A673 (cell line): ENCODE measurements at regions not wholly inside any gene's neighbourhood (a gene's known extent, or its start where the extent isn't known, plus 50 kb on each side); places are given as distances from the start of the nearest gene placed in this dataset.

ENCODE experiments used
- BruUV-seq: library from RNA; stranded (reverse); fragments of 400-500 nt; replicated peaks from 2 replicates; lab custom pipeline; 2021; lab: Mats Ljungman, UMichigan
- CTCF ChIA-PET: fragments of 300-600 bp; sonication (Branson Sonifier 250); formaldehyde crosslinking; loops from one replicate; lab custom pipeline; 2022; ENCODE audit warnings: antibody characterized with exemption; lab: Charles Lee
- POLR2A ChIA-PET: fragments of 300-600 bp; sonication (Branson Sonifier 250); formaldehyde crosslinking; loops from one replicate; lab custom pipeline; 2022; ENCODE audit warnings: antibody characterized with exemption; ENCODE audit not compliant: low non-redundant PET; lab: Charles Lee
- DNase-seq: peaks from one replicate; pipeline ENCODE4 v3.0.0-alpha.2; 2015; ENCODE audit warnings: low spot score
- H3K27ac ChIP-seq: fragments of 200-600 bp; sonication (generic); 2 replicates; pipeline ENCODE4 v1.5.1; 2016; ENCODE audit warnings: mixed run types, low read depth, mild to moderate bottlenecking, mixed read lengths, antibody characterized with exemption, low read length; ENCODE audit not compliant: poor library complexity, severe bottlenecking
- H3K27me3 ChIP-seq: fragments of 200-600 bp; sonication (generic); replicated peaks from 2 replicates; pipeline ENCODE4 v1.6.1; 2017; ENCODE audit warnings: mixed run types, low read depth, mild to moderate bottlenecking, mixed read lengths, antibody characterized with exemption, low read length; ENCODE audit not compliant: insufficient read depth, poor library complexity
- H3K36me3 ChIP-seq: fragments of 200-600 bp; sonication (generic); 2 replicates; pipeline ENCODE4 v1.6.1; 2016; ENCODE audit warnings: mixed run types, mild to moderate bottlenecking, mixed read lengths, antibody characterized with exemption, low read length; ENCODE audit not compliant: insufficient read depth, poor library complexity, severe bottlenecking
- H3K4me1 ChIP-seq: fragments of 200-600 bp; sonication (generic); 2 replicates; pipeline ENCODE4 v1.6.1; 2017; ENCODE audit warnings: mixed run types, mild to moderate bottlenecking, mixed read lengths, antibody characterized with exemption, low read length; ENCODE audit not compliant: insufficient read depth, poor library complexity, severe bottlenecking
- H3K4me3 ChIP-seq: fragments of 200-600 bp; sonication (generic); 2 replicates; pipeline ENCODE4 v1.5.1; 2016; ENCODE audit warnings: low read depth, mixed run types, mild to moderate bottlenecking, mixed read lengths, low read length; ENCODE audit not compliant: poor library complexity, severe bottlenecking
- H3K9me3 ChIP-seq: fragments of 200-600 bp; sonication (generic); 2 replicates; pipeline ENCODE4 v1.6.1; 2016; ENCODE audit warnings: mixed run types, low read depth, mild to moderate bottlenecking, mixed read lengths, antibody characterized with exemption, low read length; ENCODE audit not compliant: poor library complexity, severe bottlenecking
- EZH2 ChIP-seq: fragments of 200-600 bp; sonication (generic); IDR thresholded peaks from 2 replicates; pipeline ENCODE4 v1.6.1; 2017; ENCODE audit warnings: borderline replicate concordance, low read depth, mild to moderate bottlenecking, mixed read lengths, antibody characterized with exemption, low read length; ENCODE audit not compliant: poor library complexity, severe bottlenecking
- intact Hi-C: fragments of 100-400 bp; cut with micrococcal nuclease; formaldehyde crosslinking; loops from one replicate; pipeline ENCODE4 v1.10.0; 2022; ENCODE audit not compliant: unreplicated experiment
- TF ChIP-seq, protein P1 (sequence below): fragments of 300-800, 200-600 bp; sonication (generic); conservative IDR thresholded peaks from 2 replicates; pipeline ENCODE4 v1.5.1; 2017; ENCODE audit warnings: low read depth, mild to moderate bottlenecking, antibody characterized with exemption, low read length, moderate library complexity, mixed read lengths

DNA sequence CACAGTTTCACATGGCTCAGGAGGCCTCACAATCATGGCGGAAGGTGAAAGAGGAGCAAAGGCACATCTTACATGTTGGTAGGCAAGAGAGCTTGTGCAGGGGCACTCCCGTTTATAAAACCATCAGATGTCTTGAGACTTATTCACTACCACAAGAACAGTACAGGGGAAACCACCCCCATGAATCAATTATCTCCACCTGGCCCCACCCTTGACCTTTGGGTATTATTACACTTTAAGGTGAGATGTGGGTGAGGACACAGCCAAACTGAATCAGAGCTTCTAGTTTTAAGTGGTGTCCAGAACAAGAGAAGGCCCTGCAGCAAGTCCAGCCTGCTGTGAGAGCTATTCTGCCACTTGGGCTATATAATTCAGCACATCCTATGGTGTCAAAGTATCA lies 493.7 kb downstream of the ETS1 start:
- no peak overlapping the region for H3K4me3 ChIP-seq
- intact Hi-C loops: no loop called here
- no peaks in the 10 kb centered on the region for H3K36me3 ChIP-seq
- H3K9me3 ChIP-seq: no peaks in the 10 kb centered on the region
- no peak for DNase-seq
- BruUV-seq: no TSS peak
- TF ChIP-seq, protein P1, sequence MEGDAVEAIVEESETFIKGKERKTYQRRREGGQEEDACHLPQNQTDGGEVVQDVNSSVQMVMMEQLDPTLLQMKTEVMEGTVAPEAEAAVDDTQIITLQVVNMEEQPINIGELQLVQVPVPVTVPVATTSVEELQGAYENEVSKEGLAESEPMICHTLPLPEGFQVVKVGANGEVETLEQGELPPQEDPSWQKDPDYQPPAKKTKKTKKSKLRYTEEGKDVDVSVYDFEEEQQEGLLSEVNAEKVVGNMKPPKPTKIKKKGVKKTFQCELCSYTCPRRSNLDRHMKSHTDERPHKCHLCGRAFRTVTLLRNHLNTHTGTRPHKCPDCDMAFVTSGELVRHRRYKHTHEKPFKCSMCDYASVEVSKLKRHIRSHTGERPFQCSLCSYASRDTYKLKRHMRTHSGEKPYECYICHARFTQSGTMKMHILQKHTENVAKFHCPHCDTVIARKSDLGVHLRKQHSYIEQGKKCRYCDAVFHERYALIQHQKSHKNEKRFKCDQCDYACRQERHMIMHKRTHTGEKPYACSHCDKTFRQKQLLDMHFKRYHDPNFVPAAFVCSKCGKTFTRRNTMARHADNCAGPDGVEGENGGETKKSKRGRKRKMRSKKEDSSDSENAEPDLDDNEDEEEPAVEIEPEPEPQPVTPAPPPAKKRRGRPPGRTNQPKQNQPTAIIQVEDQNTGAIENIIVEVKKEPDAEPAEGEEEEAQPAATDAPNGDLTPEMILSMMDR: no peak
- no peak for TF ChIP-seq EZH2
- H3K27ac ChIP-seq: no peak overlapping the region
- no peaks in the 10 kb centered on the region for H3K27me3 ChIP-seq
- CTCF ChIA-PET: no interaction called here
- H3K4me1 ChIP-seq: no peaks in the 10 kb centered on the region
- POLR2A ChIA-PET: no interaction called here

DNA sequence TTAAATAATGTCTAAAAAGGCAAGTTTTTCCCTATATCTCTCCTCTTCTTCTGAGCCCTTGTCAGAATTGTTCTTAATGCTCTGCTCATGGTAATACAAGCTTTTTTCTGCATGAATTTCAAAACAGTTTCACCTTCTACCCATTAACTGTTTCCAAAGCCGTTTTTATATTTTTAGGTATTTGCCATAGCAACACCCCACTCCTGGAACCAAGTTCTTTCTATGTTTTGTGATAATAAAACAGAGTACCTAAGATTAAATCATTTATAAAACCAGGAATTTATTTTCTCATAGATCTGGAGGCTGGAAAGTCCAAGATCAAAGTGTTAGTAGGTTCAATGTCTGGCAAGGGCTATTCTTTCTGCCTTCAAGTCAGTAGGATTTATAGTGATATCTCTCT lies 497.4 kb downstream of the ETS1 start:
- CTCF ChIA-PET: no interaction called here
- POLR2A ChIA-PET: no interaction called here
- no peaks in the 10 kb centered on the region for H3K4me1 ChIP-seq
- H3K9me3 ChIP-seq: no peaks in the 10 kb centered on the region
- H3K27ac ChIP-seq: no peak overlapping the region
- intact Hi-C loops: no loop called here
- H3K4me3 ChIP-seq: no peak overlapping the region
- no peaks in the 10 kb centered on the region for H3K27me3 ChIP-seq
- DNase-seq: no peak
- BruUV-seq: no TSS peak
- no peaks in the 10 kb centered on the region for H3K36me3 ChIP-seq
- TF ChIP-seq, protein P1: no peak
- no peak for TF ChIP-seq EZH2

DNA sequence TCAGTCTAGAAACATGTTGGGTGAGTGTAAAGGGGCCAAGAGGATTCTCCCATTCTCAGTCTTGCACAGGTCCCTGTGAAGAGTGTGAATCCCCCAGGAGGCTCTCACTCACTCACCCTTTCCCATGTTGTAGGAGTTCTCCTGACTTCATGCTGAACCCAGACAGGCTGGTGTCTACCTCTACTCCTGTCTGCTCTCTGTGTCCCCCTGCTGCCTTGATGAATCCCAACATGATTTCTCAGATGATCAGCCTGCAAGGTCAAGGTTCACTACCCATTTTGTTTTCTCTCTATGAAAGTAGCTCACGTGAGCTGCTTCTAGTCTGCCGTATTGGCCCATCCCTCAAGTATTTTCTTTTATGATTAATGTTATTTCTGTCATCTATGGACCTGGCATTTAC lies 500.6 kb downstream of the ETS1 start:
- ChIA-PET CTCF (no interaction called here), POLR2A (no interaction called here)
- no peaks in the 10 kb centered on the region for H3K27me3 ChIP-seq
- H3K27ac ChIP-seq: no peak overlapping the region
- no peak overlapping the region for H3K4me3 ChIP-seq
- no peaks in the 10 kb centered on the region for H3K4me1 ChIP-seq
- no peak for DNase-seq
- H3K36me3 ChIP-seq: no peaks in the 10 kb centered on the region
- TF ChIP-seq EZH2: no peak
- TF ChIP-seq, protein P1: no peak
- intact Hi-C loops: no loop called here
- no peaks in the 10 kb centered on the region for H3K9me3 ChIP-seq
- no TSS peak for BruUV-seq
